GM23338 (cell line): ENCODE measurements at regions not wholly inside any gene's neighbourhood (a gene's known extent, or its start where the extent isn't known, plus 50 kb on each side); places are given as distances from the start of the nearest gene placed in this dataset.

Experiments used
- ATAC-seq: fragments of 200-7000 bp; cut with Tn5 transposase; 3 replicates; pipeline ENCODE4 v1.9.1; 2020
- DNase-seq: peaks from one replicate; pipeline ENCODE4 v3.0.0-alpha.2; 2015; ENCODE audit warnings: low spot score
- H2AFZ ChIP-seq: fragments of 200-600 bp; sonication (generic); 2 replicates; pipeline ENCODE4 v1.8.0; 2016; ENCODE audit warnings: antibody characterized with exemption, mild to moderate bottlenecking, moderate library complexity
- H3F3A ChIP-seq: fragments of 200-600 bp; sonication (generic); replicated peaks from 2 replicates; pipeline ENCODE4 v1.8.0; 2017; ENCODE audit warnings: antibody characterized with exemption, mixed run types, low read depth
- H3K27ac ChIP-seq: fragments of 200-600 bp; sonication (generic); 2 replicates; pipeline ENCODE4 v1.6.1; 2016; ENCODE audit warnings: low read depth
- H3K27me3 ChIP-seq: fragments of 200-600 bp; sonication (generic); 2 replicates; pipeline ENCODE4 v1.8.0; 2016; ENCODE audit warnings: mild to moderate bottlenecking, mixed run types, moderate library complexity; ENCODE audit not compliant: insufficient read depth
- H3K36me3 ChIP-seq: fragments of 200-600 bp; sonication (generic); 2 replicates; pipeline ENCODE4 v1.8.0; 2016; ENCODE audit warnings: mild to moderate bottlenecking; ENCODE audit not compliant: insufficient read depth
- H3K4me1 ChIP-seq: fragments of 200-600 bp; sonication (generic); 2 replicates; pipeline ENCODE4 v1.8.0; 2016; ENCODE audit warnings: mild to moderate bottlenecking, moderate library complexity; ENCODE audit not compliant: insufficient read depth
- H3K4me2 ChIP-seq: fragments of 200-600 bp; sonication (generic); 2 replicates; pipeline ENCODE4 v1.7.1; 2017; ENCODE audit warnings: mixed run types
- H3K4me3 ChIP-seq: fragments of 200-600 bp; sonication (generic); 2 replicates; pipeline ENCODE4 v1.6.1; 2016; ENCODE audit warnings: mixed run types
- H3K79me2 ChIP-seq: fragments of 200-600 bp; sonication (generic); replicated peaks from 2 replicates; pipeline ENCODE4 v1.8.0; 2017; ENCODE audit warnings: mild to moderate bottlenecking; ENCODE audit not compliant: insufficient read depth
- H3K9me2 ChIP-seq: fragments of 200-600 bp; sonication (generic); 2 replicates; pipeline ENCODE4 v1.8.0; 2017; ENCODE audit not compliant: insufficient read depth
- H4K20me1 ChIP-seq: fragments of 200-600 bp; sonication (generic); replicated peaks from 2 replicates; pipeline ENCODE4 v1.8.0; 2017; ENCODE audit warnings: mild to moderate bottlenecking; ENCODE audit not compliant: insufficient read depth
- H3K27ac Mint-ChIP-seq: 2 replicates; pipeline ENCODE4 v1.8.0; 2020; ENCODE audit warnings: inconsistent platforms, mild to moderate bottlenecking, moderate library complexity, mixed read lengths
- H3K27me3 Mint-ChIP-seq: 3 replicates; pipeline ENCODE4 v1.8.0; 2022; ENCODE audit warnings: low read depth, mild to moderate bottlenecking, moderate library complexity, mixed read lengths, inconsistent platforms; ENCODE audit not compliant: insufficient read depth, poor library complexity
- H3K36me3 Mint-ChIP-seq: 3 replicates; pipeline ENCODE4 v1.8.0; 2021; ENCODE audit warnings: low read depth, mild to moderate bottlenecking, inconsistent platforms, moderate library complexity, mixed read lengths
- H3K4me1 Mint-ChIP-seq: 3 replicates; pipeline ENCODE4 v1.8.0; 2020; ENCODE audit warnings: mild to moderate bottlenecking, inconsistent platforms, mixed read lengths
- H3K4me3 Mint-ChIP-seq: 3 replicates; pipeline ENCODE4 v1.8.0; 2021; ENCODE audit warnings: moderate library complexity, mild to moderate bottlenecking, inconsistent platforms, mixed read lengths
- H3K9me3 Mint-ChIP-seq: 3 replicates; pipeline ENCODE4 v1.8.0; 2020; ENCODE audit warnings: moderate library complexity, mild to moderate bottlenecking, inconsistent platforms, mixed read lengths
- CREB1 ChIP-seq: fragments of 250-450 bp; sonication (Bioruptor Pico); IDR thresholded peaks from 2 replicates; pipeline ENCODE4 v1.5.0; 2020; ENCODE audit warnings: low read depth, mild to moderate bottlenecking, moderate library complexity
- EZH2 ChIP-seq: fragments of 200-600 bp; sonication (generic); IDR thresholded peaks from one replicate; pipeline ENCODE4 v1.8.0; 2017; ENCODE audit warnings: antibody characterized with exemption, mild to moderate bottlenecking, low read depth; ENCODE audit not compliant: unreplicated experiment
- EZH2phosphoT487 ChIP-seq: fragments of 200-600 bp; sonication (generic); IDR thresholded peaks from one replicate; pipeline ENCODE4 v1.8.1; 2018; ENCODE audit warnings: antibody characterized with exemption; ENCODE audit not compliant: unreplicated experiment
- JUNB ChIP-seq: IDR thresholded peaks from one replicate; pipeline ENCODE4 v1.6.1; 2016; ENCODE audit warnings: antibody characterized with exemption; ENCODE audit not compliant: unreplicated experiment
- NANOG ChIP-seq: IDR thresholded peaks from 2 replicates; pipeline ENCODE4 v1.6.1; 2016; ENCODE audit warnings: antibody characterized with exemption, borderline replicate concordance
- POLR2AphosphoS5 ChIP-seq: IDR thresholded peaks from 2 replicates; pipeline ENCODE4 v1.6.1; 2016; ENCODE audit warnings: antibody characterized with exemption, low read depth
- STAT1 ChIP-seq: IDR thresholded peaks from one replicate; pipeline ENCODE4 v1.6.1; 2016; ENCODE audit warnings: antibody characterized with exemption; ENCODE audit not compliant: unreplicated experiment
- ZNF114 ChIP-seq: fragments of 250-450 bp; sonication (Bioruptor Pico); IDR thresholded peaks from 2 replicates; pipeline ENCODE4 v1.5.0; 2020; ENCODE audit warnings: mild to moderate bottlenecking, moderate library complexity
- ZNF331 ChIP-seq: fragments of 250-450 bp; sonication (Bioruptor Pico); IDR thresholded peaks from 2 replicates; pipeline ENCODE4 v1.5.0; 2020; ENCODE audit warnings: low read depth, mild to moderate bottlenecking, moderate library complexity
- TF ChIP-seq, protein P1 (sequence below): IDR thresholded peaks from 2 replicates; pipeline ENCODE4 v1.6.1; 2016; ENCODE audit warnings: antibody characterized with exemption
- TF ChIP-seq, protein P2 (sequence below), 2 experiments: fragments of 200-600 bp in 1 of 2; sonication (generic) in 1 of 2; conservative IDR thresholded peaks; 2 replicates each; pipeline versions ENCODE4 v1.5.1 to v1.6.1; 2016 to 2017; ENCODE audit warnings: antibody characterized with exemption in 2 of 2, low read depth in 2 of 2, mild to moderate bottlenecking in 2 of 2, moderate library complexity in 1 of 2
- TF ChIP-seq, protein P3 (sequence below): fragments of 250-450 bp; sonication (Bioruptor Pico); IDR thresholded peaks from 2 replicates; pipeline ENCODE4 v1.5.0; 2020; ENCODE audit warnings: mild to moderate bottlenecking, moderate library complexity

DNA sequence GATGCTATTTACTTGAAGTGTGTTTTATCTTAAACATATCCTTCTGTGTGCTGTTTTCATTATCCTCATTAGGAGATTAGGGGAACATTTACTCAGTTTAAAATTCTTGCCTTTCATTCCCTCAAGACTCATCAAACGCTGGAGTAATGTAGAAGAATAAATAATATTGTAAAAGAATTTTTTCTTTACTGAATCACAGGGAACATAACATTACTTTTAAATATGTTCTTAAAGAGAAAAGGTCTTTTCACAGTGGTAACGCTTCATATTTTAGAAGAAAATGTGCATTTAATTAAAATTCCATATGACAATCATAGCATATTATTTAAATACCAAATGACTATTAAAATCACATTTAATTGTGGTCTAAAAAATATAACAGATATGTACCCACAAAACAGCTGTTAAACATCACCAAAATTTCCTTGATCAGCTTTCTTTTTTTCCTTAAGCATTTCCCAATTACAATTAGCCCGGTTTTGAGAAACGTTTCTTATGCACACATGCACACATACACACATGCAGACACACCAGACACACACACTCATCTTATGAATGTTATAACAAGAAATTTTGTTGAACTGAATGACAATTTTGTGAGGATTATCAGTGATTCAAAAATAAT, 102.0 kb upstream of the GLI3 start:
- Histone ChIP-seq H3K9me2 (no peaks in the 10 kb centered on the region), H4K20me1 (no peaks in the 10 kb centered on the region), H3F3A (no peaks in the 10 kb centered on the region), H3K4me3 (no peak overlapping the region), H3K36me3 (no peaks in the 10 kb centered on the region), H3K27me3 (no peaks in the 10 kb centered on the region), H2AFZ (peak overlapping the region; percentile 44; the same call in 1 of the 2 replicates), H3K4me1 (peaks cover 11% of the 10 kb centered on the region; the same call in 1 of the 2 replicates), H3K79me2 (no peaks in the 10 kb centered on the region), H3K27ac (no peak overlapping the region), H3K4me2 (no peak overlapping the region)
- Mint-ChIP-seq H3K36me3 (no peaks in the 10 kb centered on the region), H3K27me3 (peaks cover 6% of the 10 kb centered on the region), H3K9me3 (no peaks in the 10 kb centered on the region), H3K4me3 (no peak overlapping the region), H3K4me1 (peaks cover 21% of the 10 kb centered on the region), H3K27ac (no peak overlapping the region)
- no peak for ATAC-seq
- no peak for TF ChIP-seq EZH2
- no peak for TF ChIP-seq POLR2AphosphoS5
- TF ChIP-seq, protein P1, sequence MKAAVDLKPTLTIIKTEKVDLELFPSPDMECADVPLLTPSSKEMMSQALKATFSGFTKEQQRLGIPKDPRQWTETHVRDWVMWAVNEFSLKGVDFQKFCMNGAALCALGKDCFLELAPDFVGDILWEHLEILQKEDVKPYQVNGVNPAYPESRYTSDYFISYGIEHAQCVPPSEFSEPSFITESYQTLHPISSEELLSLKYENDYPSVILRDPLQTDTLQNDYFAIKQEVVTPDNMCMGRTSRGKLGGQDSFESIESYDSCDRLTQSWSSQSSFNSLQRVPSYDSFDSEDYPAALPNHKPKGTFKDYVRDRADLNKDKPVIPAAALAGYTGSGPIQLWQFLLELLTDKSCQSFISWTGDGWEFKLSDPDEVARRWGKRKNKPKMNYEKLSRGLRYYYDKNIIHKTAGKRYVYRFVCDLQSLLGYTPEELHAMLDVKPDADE: no peak
- TF ChIP-seq ZNF331 (CRISPR knock-in tag): no peak
- no peak for TF ChIP-seq EZH2phosphoT487
- DNase-seq: no peak

DNA sequence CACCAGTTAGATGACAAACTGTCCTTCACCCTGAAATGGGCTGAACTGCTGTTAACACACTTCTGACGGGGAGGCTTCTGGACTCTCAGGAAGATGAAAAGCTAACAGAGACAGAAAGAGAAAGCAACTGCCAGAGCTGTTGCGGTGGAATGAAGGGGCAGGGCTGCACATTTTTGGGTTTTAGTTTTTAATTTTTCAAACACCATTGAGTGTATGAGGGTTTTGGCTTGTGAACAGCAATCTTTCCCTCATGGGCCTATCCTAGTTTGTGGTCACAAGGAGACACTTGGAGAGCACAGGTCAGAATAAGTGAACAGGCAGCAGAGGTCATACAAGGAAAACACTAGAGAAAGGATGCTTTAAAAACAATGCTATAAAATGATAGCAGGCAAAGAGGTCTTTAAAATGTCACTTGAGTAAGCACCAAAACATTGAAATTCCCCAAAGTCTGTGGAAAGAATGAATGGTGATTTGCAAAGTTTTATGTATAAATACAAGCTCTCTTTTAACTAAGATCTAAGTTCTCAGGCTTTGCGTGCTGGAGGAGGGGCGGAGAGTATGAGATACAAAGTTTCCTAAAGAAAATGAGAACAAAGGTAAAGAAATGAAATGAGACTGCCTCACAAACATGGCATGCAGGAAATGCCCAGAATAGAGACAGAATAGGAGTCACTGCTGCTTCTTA, 101.4 kb upstream of the GLI3 start:
- Histone ChIP-seq H2AFZ (peak overlapping the region; percentile 44), H3K9me2 (no peaks in the 10 kb centered on the region), H3K4me3 (no peak overlapping the region), H3K27ac (no peak overlapping the region), H4K20me1 (no peaks in the 10 kb centered on the region), H3K4me2 (no peak overlapping the region), H3K4me1 (peaks cover 11% of the 10 kb centered on the region; the same call in 1 of the 2 replicates), H3K79me2 (no peaks in the 10 kb centered on the region), H3F3A (no peaks in the 10 kb centered on the region), H3K36me3 (no peaks in the 10 kb centered on the region), H3K27me3 (no peaks in the 10 kb centered on the region)
- Mint-ChIP-seq H3K4me1 (peaks cover 21% of the 10 kb centered on the region), H3K9me3 (no peaks in the 10 kb centered on the region), H3K27me3 (peaks cover 6% of the 10 kb centered on the region), H3K4me3 (no peak overlapping the region), H3K36me3 (no peaks in the 10 kb centered on the region), H3K27ac (no peak overlapping the region)
- DNase-seq (peak; percentile 21), ATAC-seq (no peak)
- no peak for TF ChIP-seq STAT1
- no peak for TF ChIP-seq POLR2AphosphoS5
- TF ChIP-seq, protein P2, sequence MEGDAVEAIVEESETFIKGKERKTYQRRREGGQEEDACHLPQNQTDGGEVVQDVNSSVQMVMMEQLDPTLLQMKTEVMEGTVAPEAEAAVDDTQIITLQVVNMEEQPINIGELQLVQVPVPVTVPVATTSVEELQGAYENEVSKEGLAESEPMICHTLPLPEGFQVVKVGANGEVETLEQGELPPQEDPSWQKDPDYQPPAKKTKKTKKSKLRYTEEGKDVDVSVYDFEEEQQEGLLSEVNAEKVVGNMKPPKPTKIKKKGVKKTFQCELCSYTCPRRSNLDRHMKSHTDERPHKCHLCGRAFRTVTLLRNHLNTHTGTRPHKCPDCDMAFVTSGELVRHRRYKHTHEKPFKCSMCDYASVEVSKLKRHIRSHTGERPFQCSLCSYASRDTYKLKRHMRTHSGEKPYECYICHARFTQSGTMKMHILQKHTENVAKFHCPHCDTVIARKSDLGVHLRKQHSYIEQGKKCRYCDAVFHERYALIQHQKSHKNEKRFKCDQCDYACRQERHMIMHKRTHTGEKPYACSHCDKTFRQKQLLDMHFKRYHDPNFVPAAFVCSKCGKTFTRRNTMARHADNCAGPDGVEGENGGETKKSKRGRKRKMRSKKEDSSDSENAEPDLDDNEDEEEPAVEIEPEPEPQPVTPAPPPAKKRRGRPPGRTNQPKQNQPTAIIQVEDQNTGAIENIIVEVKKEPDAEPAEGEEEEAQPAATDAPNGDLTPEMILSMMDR (conservative IDR thresholded peaks at IDR 0.05; ENCODE audit: low read depth in 2 of 2): no peak
- no peak for TF ChIP-seq JUNB
- no peak for TF ChIP-seq CREB1 (CRISPR knock-in tag)
- TF ChIP-seq ZNF331 (CRISPR knock-in tag): no peak
- TF ChIP-seq ZNF114: no peak
- no peak for TF ChIP-seq NANOG
- TF ChIP-seq, protein P3, sequence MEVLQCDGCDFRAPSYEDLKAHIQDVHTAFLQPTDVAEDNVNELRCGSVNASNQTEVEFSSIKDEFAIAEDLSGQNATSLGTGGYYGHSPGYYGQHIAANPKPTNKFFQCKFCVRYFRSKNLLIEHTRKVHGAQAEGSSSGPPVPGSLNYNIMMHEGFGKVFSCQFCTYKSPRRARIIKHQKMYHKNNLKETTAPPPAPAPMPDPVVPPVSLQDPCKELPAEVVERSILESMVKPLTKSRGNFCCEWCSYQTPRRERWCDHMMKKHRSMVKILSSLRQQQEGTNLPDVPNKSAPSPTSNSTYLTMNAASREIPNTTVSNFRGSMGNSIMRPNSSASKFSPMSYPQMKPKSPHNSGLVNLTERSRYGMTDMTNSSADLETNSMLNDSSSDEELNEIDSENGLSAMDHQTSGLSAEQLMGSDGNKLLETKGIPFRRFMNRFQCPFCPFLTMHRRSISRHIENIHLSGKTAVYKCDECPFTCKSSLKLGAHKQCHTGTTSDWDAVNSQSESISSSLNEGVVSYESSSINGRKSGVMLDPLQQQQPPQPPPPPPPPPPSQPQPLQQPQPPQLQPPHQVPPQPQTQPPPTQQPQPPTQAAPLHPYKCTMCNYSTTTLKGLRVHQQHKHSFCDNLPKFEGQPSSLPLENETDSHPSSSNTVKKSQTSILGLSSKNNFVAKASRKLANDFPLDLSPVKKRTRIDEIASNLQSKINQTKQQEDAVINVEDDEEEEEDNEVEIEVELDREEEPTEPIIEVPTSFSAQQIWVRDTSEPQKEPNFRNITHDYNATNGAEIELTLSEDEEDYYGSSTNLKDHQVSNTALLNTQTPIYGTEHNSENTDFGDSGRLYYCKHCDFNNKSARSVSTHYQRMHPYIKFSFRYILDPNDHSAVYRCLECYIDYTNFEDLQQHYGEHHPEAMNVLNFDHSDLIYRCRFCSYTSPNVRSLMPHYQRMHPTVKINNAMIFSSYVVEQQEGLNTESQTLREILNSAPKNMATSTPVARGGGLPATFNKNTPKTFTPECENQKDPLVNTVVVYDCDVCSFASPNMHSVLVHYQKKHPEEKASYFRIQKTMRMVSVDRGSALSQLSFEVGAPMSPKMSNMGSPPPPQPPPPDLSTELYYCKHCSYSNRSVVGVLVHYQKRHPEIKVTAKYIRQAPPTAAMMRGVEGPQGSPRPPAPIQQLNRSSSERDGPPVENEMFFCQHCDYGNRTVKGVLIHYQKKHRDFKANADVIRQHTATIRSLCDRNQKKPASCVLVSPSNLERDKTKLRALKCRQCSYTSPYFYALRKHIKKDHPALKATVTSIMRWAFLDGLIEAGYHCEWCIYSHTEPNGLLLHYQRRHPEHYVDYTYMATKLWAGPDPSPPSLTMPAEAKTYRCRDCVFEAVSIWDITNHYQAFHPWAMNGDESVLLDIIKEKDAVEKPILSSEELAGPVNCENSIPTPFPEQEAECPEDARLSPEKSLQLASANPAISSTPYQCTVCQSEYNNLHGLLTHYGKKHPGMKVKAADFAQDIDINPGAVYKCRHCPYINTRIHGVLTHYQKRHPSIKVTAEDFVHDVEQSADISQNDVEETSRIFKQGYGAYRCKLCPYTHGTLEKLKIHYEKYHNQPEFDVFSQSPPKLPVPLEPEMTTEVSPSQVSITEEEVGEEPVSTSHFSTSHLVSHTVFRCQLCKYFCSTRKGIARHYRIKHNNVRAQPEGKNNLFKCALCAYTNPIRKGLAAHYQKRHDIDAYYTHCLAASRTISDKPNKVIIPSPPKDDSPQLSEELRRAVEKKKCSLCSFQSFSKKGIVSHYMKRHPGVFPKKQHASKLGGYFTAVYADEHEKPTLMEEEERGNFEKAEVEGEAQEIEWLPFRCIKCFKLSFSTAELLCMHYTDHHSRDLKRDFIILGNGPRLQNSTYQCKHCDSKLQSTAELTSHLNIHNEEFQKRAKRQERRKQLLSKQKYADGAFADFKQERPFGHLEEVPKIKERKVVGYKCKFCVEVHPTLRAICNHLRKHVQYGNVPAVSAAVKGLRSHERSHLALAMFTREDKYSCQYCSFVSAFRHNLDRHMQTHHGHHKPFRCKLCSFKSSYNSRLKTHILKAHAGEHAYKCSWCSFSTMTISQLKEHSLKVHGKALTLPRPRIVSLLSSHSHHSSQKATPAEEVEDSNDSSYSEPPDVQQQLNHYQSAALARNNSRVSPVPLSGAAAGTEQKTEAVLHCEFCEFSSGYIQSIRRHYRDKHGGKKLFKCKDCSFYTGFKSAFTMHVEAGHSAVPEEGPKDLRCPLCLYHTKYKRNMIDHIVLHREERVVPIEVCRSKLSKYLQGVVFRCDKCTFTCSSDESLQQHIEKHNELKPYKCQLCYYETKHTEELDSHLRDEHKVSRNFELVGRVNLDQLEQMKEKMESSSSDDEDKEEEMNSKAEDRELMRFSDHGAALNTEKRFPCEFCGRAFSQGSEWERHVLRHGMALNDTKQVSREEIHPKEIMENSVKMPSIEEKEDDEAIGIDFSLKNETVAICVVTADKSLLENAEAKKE (CRISPR knock-in tag): no peak
- TF ChIP-seq EZH2phosphoT487: no peak
